NCI-H748 treated with DMSO at 0.1 percent for 48 hours (cell line): ENCODE measurements at regions not wholly inside any gene's neighbourhood (a gene's known extent, or its start where the extent isn't known, plus 50 kb on each side); places are given as distances from the start of the nearest gene placed in this dataset.
"Not testable (repeated sequence)": the region's sequence is repeated elsewhere in the genome, so short reads cannot be mapped to it uniquely, and the experiment has no call there.

ENCODE experiments used
- DNase-seq: peaks from one replicate; lab custom pipeline; 2025; lab: John Stamatoyannopoulos, UW

- DNase-seq: no peak
These were observed 325.3 kb upstream of the SMIM21 start for GRCh38 chr18:75752740-75753263.

GRCh38 chr18:75745147-75745546 is 317.6 kb upstream of the SMIM21 start:
- no peak for DNase-seq

- no peak for DNase-seq
These were observed 315.0 kb upstream of the SMIM21 start for GRCh38 chr18:75742516-75742915.

- no peak for DNase-seq
These were observed 312.2 kb upstream of the SMIM21 start for GRCh38 chr18:75739682-75740081.

GRCh38 chr18:75735291-75735690 is 307.8 kb upstream of the SMIM21 start:
- DNase-seq: no peak

GRCh38 chr18:75730249-75730648 is 302.7 kb upstream of the SMIM21 start:
- no peak for DNase-seq

GRCh38 chr18:75728621-75729020 is 301.1 kb upstream of the SMIM21 start:
- no peak for DNase-seq

GRCh38 chr18:75727456-75727855 is 300.0 kb upstream of the SMIM21 start:
- peak; percentile 36 for DNase-seq

- DNase-seq: no peak
These were observed 296.2 kb upstream of the SMIM21 start for GRCh38 chr18:75723521-75724340.

GRCh38 chr18:75714766-75715165 is 287.3 kb upstream of the SMIM21 start:
- no peak for DNase-seq

GRCh38 chr18:75712124-75712867 is 284.8 kb upstream of the SMIM21 start:
- not testable (repeated sequence) for DNase-seq

GRCh38 chr18:75700561-75700960 is 273.1 kb upstream of the SMIM21 start:
- DNase-seq: no peak

GRCh38 chr18:75698861-75699260 is 271.4 kb upstream of the SMIM21 start:
- no peak for DNase-seq

- no peak for DNase-seq
These were observed 270.0 kb upstream of the SMIM21 start for GRCh38 chr18:75697493-75697892.

- no peak for DNase-seq
These were observed 268.9 kb upstream of the SMIM21 start for GRCh38 chr18:75696391-75696790.

- no peak for DNase-seq
These were observed 266.8 kb upstream of the SMIM21 start for GRCh38 chr18:75694292-75694691.

GRCh38 chr18:75691483-75691882 is 264.0 kb upstream of the SMIM21 start:
- no peak for DNase-seq

GRCh38 chr18:75690283-75690682 is 262.8 kb upstream of the SMIM21 start:
- DNase-seq: not testable (repeated sequence)

- no peak for DNase-seq
These were observed 260.1 kb upstream of the SMIM21 start for GRCh38 chr18:75687626-75688025.

- no peak for DNase-seq
These were observed 255.9 kb upstream of the SMIM21 start for GRCh38 chr18:75683426-75683825.

- DNase-seq: no peak
These were observed 254.1 kb upstream of the SMIM21 start for GRCh38 chr18:75681538-75682115.

GRCh38 chr18:75679331-75679730 is 251.8 kb upstream of the SMIM21 start:
- no peak for DNase-seq

GRCh38 chr18:75678627-75679026 is 251.1 kb upstream of the SMIM21 start:
- DNase-seq: no peak
